ENCODE measurements at regions not wholly inside any gene's neighbourhood (a gene's known extent, or its start where the extent isn't known, plus 50 kb on each side); places are given as distances from the start of the nearest gene placed in this dataset.

DNA sequence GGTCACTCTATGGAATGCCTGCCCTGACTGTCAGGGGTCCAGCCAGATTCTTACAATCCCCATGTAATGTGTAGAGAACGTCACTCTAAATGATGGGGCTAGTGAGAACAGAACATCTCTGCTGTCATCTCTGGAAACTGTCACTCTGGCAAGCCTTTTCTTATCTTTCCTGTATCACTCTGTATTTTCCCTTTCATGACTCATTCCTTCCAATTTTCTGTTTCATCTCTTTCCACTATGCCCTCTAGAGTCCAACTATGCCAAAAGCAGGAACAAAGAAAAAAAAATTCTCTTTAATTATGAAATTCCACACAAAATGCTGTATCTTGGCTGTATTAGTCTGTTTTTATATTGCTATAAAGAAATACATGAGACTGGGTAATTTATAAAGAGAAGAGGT, 608.8 kb downstream of the ADCYAP1 start:
- TF ChIP-seq EZH2 (IDR thresholded peaks at IDR 0.05; ENCODE audit: insufficient read depth, poor library complexity, severe bottlenecking) = no peak
- no peak for TF ChIP-seq EZH2phosphoT487 (IDR thresholded peaks at IDR 0.05; ENCODE audit: insufficient read depth, low read depth)
